IMR-90 (cell line): ENCODE measurements at regions not wholly inside any gene's neighbourhood (a gene's known extent, or its start where the extent isn't known, plus 50 kb on each side); places are given as distances from the start of the nearest gene placed in this dataset.
"Not testable (repeated sequence)": the region's sequence is repeated elsewhere in the genome, so short reads cannot be mapped to it uniquely, and the experiment has no call there.

Experiments
- BHLHE40 ChIP-seq: fragments of 150-350 bp; IDR thresholded peaks from 2 replicates; pipeline ENCODE4 v1.6.1; 2016; ENCODE audit warnings: mild to moderate bottlenecking, low read depth, low read length
- CEBPB ChIP-seq: IDR thresholded peaks from 2 replicates; pipeline ENCODE4 v1.6.1; 2012; ENCODE audit warnings: low read depth, low read length, improper control_type of control experiment
- CHD1 ChIP-seq: IDR thresholded peaks from 2 replicates; pipeline ENCODE4 v1.6.1; 2012; ENCODE audit warnings: low read depth, low read length, improper control_type of control experiment
- CTCF ChIP-seq: conservative IDR thresholded peaks from 2 replicates; pipeline ENCODE4 v1.5.1; 2012; ENCODE audit warnings: mild to moderate bottlenecking, low read depth, low read length, improper control_type of control experiment
- ELK1 ChIP-seq: fragments of 150-350 bp; IDR thresholded peaks from 2 replicates; pipeline ENCODE4 v1.6.1; 2016; ENCODE audit warnings: low read depth, mild to moderate bottlenecking, low read length, moderate library complexity, borderline replicate concordance
- FOS ChIP-seq: fragments of 150-350 bp; IDR thresholded peaks from 2 replicates; pipeline ENCODE4 v1.6.1; 2016; ENCODE audit warnings: low read depth, low read length
- MAZ ChIP-seq: IDR thresholded peaks from 2 replicates; pipeline ENCODE4 v1.6.1; 2012; ENCODE audit warnings: low read depth, mild to moderate bottlenecking, low read length, improper control_type of control experiment, moderate library complexity, borderline replicate concordance
- POLR2A ChIP-seq: IDR thresholded peaks from 2 replicates; pipeline ENCODE4 v1.6.1; 2012; ENCODE audit warnings: mild to moderate bottlenecking, low read depth, low read length
- RAD21 ChIP-seq: IDR thresholded peaks from 2 replicates; pipeline ENCODE4 v1.6.1; 2012; ENCODE audit warnings: low read length, improper control_type of control experiment
- RFX5 ChIP-seq: IDR thresholded peaks from 2 replicates; pipeline ENCODE4 v1.8.0; 2012; ENCODE audit warnings: low read depth, mild to moderate bottlenecking, low read length, moderate library complexity

GRCh38 chr20:29604163-29604562, 1653.3 kb upstream of the DEFB115 start:
- not testable (repeated sequence) for TF ChIP-seq CTCF, ELK1, RAD21, FOS, POLR2A, CEBPB, RFX5, MAZ, BHLHE40, CHD1
